Cerebellar cortex (tissue), 1 donor: ENCODE measurements at regions not wholly inside any gene's neighbourhood (a gene's known extent, or its start where the extent isn't known, plus 50 kb on each side); places are given as distances from the start of the nearest gene placed in this dataset.
A peak's percentile ranks its signal among the peaks of the same experiment; 100 is the strongest.

Experiments
- DNase-seq: peaks from one replicate; pipeline ENCODE4 v3.0.0-alpha.2; 2015; ENCODE audit warnings: low spot score

- DNase-seq, result no peak
Observed at GRCh38 chr12:61490526-61491498, 769.4 kb upstream of the USP15 start.

GRCh38 chr12:61502179-61502578 lies 758.0 kb upstream of the USP15 start:
- DNase-seq, result no peak

GRCh38 chr12:61504396-61505080 lies 755.7 kb upstream of the USP15 start:
- DNase-seq, result no peak

- DNase-seq, result no peak
Observed at GRCh38 chr12:61513499-61513898, 746.7 kb upstream of the USP15 start.

- DNase-seq, result no peak
Observed at GRCh38 chr12:61514016-61514415, 746.2 kb upstream of the USP15 start.

- DNase-seq, result no peak
Observed at GRCh38 chr12:61521258-61521657, 738.9 kb upstream of the USP15 start.

- no peak for DNase-seq
Observed at GRCh38 chr12:61523276-61523992, 736.8 kb upstream of the USP15 start.

- DNase-seq, result no peak
Observed at GRCh38 chr12:61524851-61525250, 735.4 kb upstream of the USP15 start.

- no peak for DNase-seq
Observed at GRCh38 chr12:61525331-61525730, 734.9 kb upstream of the USP15 start.

- no peak for DNase-seq
Observed at GRCh38 chr12:61530456-61530855, 729.7 kb upstream of the USP15 start.

GRCh38 chr12:61531195-61531594 lies 729.0 kb upstream of the USP15 start:
- DNase-seq, result no peak

- no peak for DNase-seq
Observed at GRCh38 chr12:61536117-61536516, 724.1 kb upstream of the USP15 start.

GRCh38 chr12:61536525-61536924 lies 723.7 kb upstream of the USP15 start:
- peak; percentile 4 for DNase-seq

- no peak for DNase-seq
Observed at GRCh38 chr12:61538951-61539350, 721.3 kb upstream of the USP15 start.

- no peak for DNase-seq
Observed at GRCh38 chr12:61542551-61542950, 717.7 kb upstream of the USP15 start.

- DNase-seq, result no peak
Observed at GRCh38 chr12:61546296-61546695, 713.9 kb upstream of the USP15 start.

GRCh38 chr12:61553091-61553490 lies 707.1 kb upstream of the USP15 start:
- DNase-seq, result no peak

GRCh38 chr12:61554268-61555008 lies 705.8 kb upstream of the USP15 start:
- no peak for DNase-seq

GRCh38 chr12:61563665-61564450 lies 696.3 kb upstream of the USP15 start:
- DNase-seq, result no peak

GRCh38 chr12:61564466-61564865 lies 695.7 kb upstream of the USP15 start:
- DNase-seq, result no peak

- DNase-seq, result no peak
Observed at GRCh38 chr12:61566183-61566582, 694.0 kb upstream of the USP15 start.
